H1 (cell line): ENCODE measurements at regions not wholly inside any gene's neighbourhood (a gene's known extent, or its start where the extent isn't known, plus 50 kb on each side); places are given as distances from the start of the nearest gene placed in this dataset.

ENCODE experiments used
- CTCF ChIA-PET: fragments of 300-600 bp; sonication (Branson Sonifier 250); formaldehyde crosslinking; loops from one replicate; lab custom pipeline; 2021; ENCODE audit not compliant: partially characterized antibody; lab: Charles Lee
- POLR2A ChIA-PET: fragments of 300-600 bp; sonication (Branson Sonifier 250); formaldehyde crosslinking; loops from one replicate; lab custom pipeline; 2021; ENCODE audit warnings: inconsistent platforms; ENCODE audit not compliant: partially characterized antibody; lab: Charles Lee
- DNase-seq, 2 experiments: peaks; one replicate each; pipeline versions ENCODE4 v3.0.0 to v3.0.0-alpha.2; 2010 to 2022; ENCODE audit warnings: low spot score in 2 of 2, low read depth in 1 of 2, mixed read lengths in 1 of 2
- FAIRE-seq: peaks from 2 replicates; lab custom pipeline; 2011; peaks lifted over from hg19 to GRCh38; lab: Jason Lieb, UNC
- H2AFZ ChIP-seq: 2 replicates; pipeline ENCODE4 v1.8.1; 2012; ENCODE audit warnings: low read length, inconsistent platforms
- H2AK5ac ChIP-seq: 2 replicates; pipeline ENCODE4 v1.6.1; 2013; ENCODE audit warnings: low read depth, low read length
- H2BK120ac ChIP-seq: replicated peaks from 2 replicates; pipeline ENCODE3; 2013; ENCODE audit warnings: low read depth, low read length, inconsistent platforms
- H2BK12ac ChIP-seq: 2 replicates; pipeline ENCODE4 v1.6.1; 2013; ENCODE audit warnings: low read depth, low read length
- H2BK15ac ChIP-seq: 2 replicates; pipeline ENCODE4 v1.6.1; 2013; ENCODE audit warnings: low read length
- H2BK20ac ChIP-seq: 2 replicates; pipeline ENCODE4 v1.6.1; 2013; ENCODE audit warnings: low read length
- H2BK5ac ChIP-seq: 2 replicates; pipeline ENCODE4 v1.6.1; 2013; ENCODE audit warnings: low read depth, low read length
- H3K14ac ChIP-seq: 2 replicates; pipeline ENCODE4 v1.6.1; 2013; ENCODE audit warnings: inconsistent platforms; ENCODE audit not compliant: insufficient read length
- H3K18ac ChIP-seq: 2 replicates; pipeline ENCODE4 v1.6.1; 2013; ENCODE audit warnings: low read length; ENCODE audit errors: extremely low read depth
- H3K23ac ChIP-seq: 2 replicates; pipeline ENCODE4 v1.6.1; 2013; ENCODE audit warnings: inconsistent platforms; ENCODE audit not compliant: insufficient read length
- H3K23me2 ChIP-seq: 2 replicates; pipeline ENCODE4 v1.6.1; 2013; ENCODE audit warnings: low read depth, low read length
- H3K27ac ChIP-seq: 2 replicates; pipeline ENCODE4 v1.6.1; 2011; ENCODE audit warnings: low read depth, low read length, inconsistent platforms
- H3K27me3 ChIP-seq, 4 experiments: replicated peaks in 1 of 4; 1 replicate in 1 of 4; 2 replicates in 3 of 4; pipeline versions ENCODE4 v1.6.1 to v1.8.1; 2011 to 2013; ENCODE audit warnings: low read length in 3 of 4, mild to moderate bottlenecking in 3 of 4, inconsistent platforms in 2 of 4, mixed read lengths in 2 of 4, moderate library complexity in 1 of 4; ENCODE audit not compliant: control insufficient read depth in 3 of 4, insufficient read depth in 3 of 4; ENCODE audit errors: extremely low read depth in 1 of 4
- H3K36me3 ChIP-seq, 4 experiments: 2 replicates each; pipeline versions ENCODE4 v1.6.1 to v1.8.1; 2011 to 2013; ENCODE audit warnings: mild to moderate bottlenecking in 4 of 4, low read length in 3 of 4, moderate library complexity in 2 of 4, control low read depth in 1 of 4, inconsistent platforms in 1 of 4; ENCODE audit not compliant: insufficient read depth in 4 of 4, control insufficient read depth in 2 of 4
- H3K4ac ChIP-seq: replicated peaks from 2 replicates; pipeline ENCODE3; 2013; ENCODE audit warnings: low read length, low read depth, mixed read lengths, inconsistent platforms; ENCODE audit not compliant: insufficient read length
- H3K4me1 ChIP-seq, 4 experiments: replicated peaks in 1 of 4; 1 replicate in 1 of 4; 2 replicates in 3 of 4; pipeline versions ENCODE4 v1.6.1 to v1.8.1; 2011 to 2013; ENCODE audit warnings: low read length in 3 of 4, inconsistent platforms in 2 of 4, mixed read lengths in 1 of 4; ENCODE audit not compliant: insufficient read depth in 4 of 4, control insufficient read depth in 3 of 4
- H3K4me2 ChIP-seq, 2 experiments: 2 replicates each; pipeline versions ENCODE4 v1.6.1 to v1.8.1; 2011 to 2013; ENCODE audit warnings: low read depth in 2 of 2, low read length in 2 of 2, control low read depth in 1 of 2, inconsistent platforms in 1 of 2, mild to moderate bottlenecking in 1 of 2; ENCODE audit not compliant: insufficient read depth in 1 of 2
- H3K4me3 ChIP-seq, 4 experiments: fragments of 200-600, 300-600 bp in 1 of 4; sonication (generic), shearing (Covaris generic), sonication (Bioruptor Twin) in 1 of 4; 2 replicates each; pipeline versions ENCODE4 v1.5.1 to v1.8.1; 2011 to 2016; ENCODE audit warnings: low read length in 4 of 4, low read depth in 3 of 4, control low read depth in 2 of 4, inconsistent platforms in 2 of 4, mild to moderate bottlenecking in 2 of 4, mixed read lengths in 1 of 4, moderate library complexity in 1 of 4; ENCODE audit not compliant: insufficient read depth in 2 of 4; ENCODE audit errors: extremely low read depth in 1 of 4
- H3K56ac ChIP-seq: replicated peaks from 2 replicates; pipeline ENCODE3; 2013; ENCODE audit warnings: low read depth, mild to moderate bottlenecking, mixed read lengths, low read length, inconsistent platforms; ENCODE audit not compliant: insufficient read length
- H3K79me1 ChIP-seq: 2 replicates; pipeline ENCODE4 v1.6.1; 2013; ENCODE audit warnings: low read depth, low read length, control low read depth
- H3K79me2 ChIP-seq, 2 experiments: 2 replicates each; pipeline versions ENCODE4 v1.6.1 to v1.8.1; 2012 to 2013; ENCODE audit warnings: low read length in 2 of 2, mild to moderate bottlenecking in 2 of 2, inconsistent platforms in 1 of 2; ENCODE audit not compliant: insufficient read depth in 2 of 2, control insufficient read depth in 1 of 2
- H3K9ac ChIP-seq, 4 experiments: replicated peaks in 1 of 4; 1 replicate in 1 of 4; 2 replicates in 3 of 4; pipeline versions ENCODE4 v1.6.1 to v1.8.1; 2011 to 2013; ENCODE audit warnings: low read depth in 3 of 4, low read length in 3 of 4, control low read depth in 2 of 4, mild to moderate bottlenecking in 2 of 4, moderate library complexity in 2 of 4, inconsistent platforms in 1 of 4; ENCODE audit errors: extremely low read depth in 1 of 4
- H3K9me3 ChIP-seq, 2 experiments: 2 replicates each; pipeline versions ENCODE4 v1.6.1 to v1.8.1; 2012 to 2013; ENCODE audit warnings: mild to moderate bottlenecking in 2 of 2, moderate library complexity in 2 of 2, control low read depth in 1 of 2, inconsistent platforms in 1 of 2, low read depth in 1 of 2, low read length in 1 of 2, mixed read lengths in 1 of 2; ENCODE audit not compliant: insufficient read depth in 2 of 2
- H4K20me1 ChIP-seq, 2 experiments: replicated peaks in 1 of 2; 2 replicates each; pipeline versions ENCODE3 to v1.8.1; 2011 to 2013; ENCODE audit warnings: inconsistent platforms in 2 of 2, low read length in 2 of 2, mild to moderate bottlenecking in 1 of 2; ENCODE audit not compliant: insufficient read depth in 2 of 2, control insufficient read depth in 1 of 2
- H4K5ac ChIP-seq: 2 replicates; pipeline ENCODE4 v1.6.1; 2013; ENCODE audit warnings: low read length, low read depth, mixed read lengths, inconsistent platforms; ENCODE audit not compliant: insufficient read length
- H4K8ac ChIP-seq: 2 replicates; pipeline ENCODE4 v1.8.0; 2013; ENCODE audit warnings: mild to moderate bottlenecking, moderate library complexity, low read length, inconsistent platforms; ENCODE audit not compliant: insufficient read depth; ENCODE audit errors: extremely low read depth
- H4K91ac ChIP-seq: replicated peaks from 2 replicates; pipeline ENCODE3; 2013; ENCODE audit warnings: low read length, mixed read lengths, inconsistent platforms; ENCODE audit not compliant: insufficient read length
- CBX8 ChIP-seq: fragments of 300-800, 300-1000 bp; sonication (generic); IDR thresholded peaks from 2 replicates; pipeline ENCODE4 v1.7.1; 2016; ENCODE audit warnings: low read depth, low read length, borderline replicate concordance
- CEBPB ChIP-seq: IDR thresholded peaks from 2 replicates; pipeline ENCODE4 v1.6.1; 2012; ENCODE audit warnings: low read depth, low read length
- SIN3A ChIP-seq, 2 experiments: IDR thresholded peaks in 1 of 2; conservative IDR thresholded peaks in 1 of 2; 2 replicates each; pipeline ENCODE4 v1.6.1; 2011 to 2012; ENCODE audit warnings: low read length in 2 of 2, improper control_type of control experiment in 1 of 2, low read depth in 1 of 2, mild to moderate bottlenecking in 1 of 2
- SP1 ChIP-seq: IDR thresholded peaks from 2 replicates; pipeline ENCODE4 v1.6.1; 2011; ENCODE audit warnings: low read depth, low read length
- WGBS, 2 experiments: shearing (Covaris generic) in 1 of 2; methylation state at CpG; one replicate each; pipeline versions ENCODE4 v1.1.6 to v1.1.7; 2013 to 2015; ENCODE audit warnings: low lambda C conversion rate in 2 of 2, mixed read lengths in 2 of 2, inconsistent platforms in 1 of 2, low coverage in 1 of 2, missing lambda C conversion rate in 1 of 2; ENCODE audit not compliant: insufficient replicate concordance in 2 of 2, insufficient coverage in 1 of 2, insufficient read length in 1 of 2; ENCODE audit errors: extremely low coverage in 1 of 2, missing lambda C conversion rate in 1 of 2; 5-methylcytosine and 5-hydroxymethylcytosine counted together
- TF ChIP-seq, protein P1 (sequence below): IDR thresholded peaks from 2 replicates; pipeline ENCODE4 v1.6.1; 2011; ENCODE audit warnings: low read depth, mild to moderate bottlenecking, low read length; ENCODE audit not compliant: insufficient read depth

DNA sequence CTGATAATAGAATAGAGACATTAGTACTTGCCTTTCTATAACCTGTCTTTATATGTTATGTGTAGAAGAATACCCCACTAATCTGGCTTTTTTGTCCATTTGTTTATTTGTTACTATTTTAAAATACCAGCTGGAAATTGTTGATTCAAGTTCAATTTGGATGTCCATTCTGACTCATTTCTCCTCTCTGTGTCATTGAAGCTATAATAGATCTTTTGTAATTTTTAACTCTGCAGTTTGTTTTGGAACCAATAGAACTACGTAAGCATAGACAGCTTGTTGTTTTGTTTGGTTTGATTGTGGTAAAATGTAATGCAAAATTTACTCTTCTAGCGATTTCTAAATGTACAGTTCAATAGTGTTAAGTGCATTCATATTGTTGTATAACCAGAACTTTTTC, 390.4 kb downstream of the ZIC1 start:
- H3K4me3 ChIP-seq = no peak overlapping the region
- H3K9me3 ChIP-seq = no peaks in the 10 kb centered on the region
- H3K4me2 ChIP-seq = no peak overlapping the region
- ChIA-PET CTCF (interaction anchor here (1.0 kb wide), 1 partner anchor 19 kb away, joined by 3 read pairs; no protein-coding TSS in a partner anchor), POLR2A (no interaction called here)
- no peaks in the 10 kb centered on the region for H3K23me2 ChIP-seq
- H2BK5ac ChIP-seq = no peak overlapping the region
- no peak overlapping the region for H2BK15ac ChIP-seq
- no peaks in the 10 kb centered on the region for H3K36me3 ChIP-seq
- no peak overlapping the region for H3K9ac ChIP-seq
- DNase-seq = no peak
- H3K79me1 ChIP-seq = no peaks in the 10 kb centered on the region
- no peak overlapping the region for H2AK5ac ChIP-seq
- H3K79me2 ChIP-seq = no peaks in the 10 kb centered on the region
- H3K4me1 ChIP-seq = no peaks in the 10 kb centered on the region
- H3K4ac ChIP-seq = no peak overlapping the region
- H3K14ac ChIP-seq = no peak overlapping the region
- no peaks in the 10 kb centered on the region for H3K27me3 ChIP-seq
- no peak overlapping the region for H2BK20ac ChIP-seq
- H3K27ac ChIP-seq = no peak overlapping the region
- H3K18ac ChIP-seq = no peak overlapping the region
- H2BK120ac ChIP-seq = no peak overlapping the region
- no peak overlapping the region for H3K56ac ChIP-seq
- WGBS, 2 experiments = 87% methylated on average over 2 of the region's 2 CpGs; no CpG with 5 or more reads in 1 of the 2 experiments
- H4K20me1 ChIP-seq = no peaks in the 10 kb centered on the region
- no peak for FAIRE-seq
- H4K8ac ChIP-seq = no peak overlapping the region
- H2AFZ ChIP-seq = no peak overlapping the region
- H2BK12ac ChIP-seq = no peak overlapping the region
- H3K23ac ChIP-seq = no peak overlapping the region
- H4K5ac ChIP-seq = no peak overlapping the region
- no peak overlapping the region for H4K91ac ChIP-seq
- TF ChIP-seq, protein P1, sequence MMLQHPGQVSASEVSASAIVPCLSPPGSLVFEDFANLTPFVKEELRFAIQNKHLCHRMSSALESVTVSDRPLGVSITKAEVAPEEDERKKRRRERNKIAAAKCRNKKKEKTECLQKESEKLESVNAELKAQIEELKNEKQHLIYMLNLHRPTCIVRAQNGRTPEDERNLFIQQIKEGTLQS = no peak
- TF ChIP-seq SP1 = no peak
- no peak for TF ChIP-seq CBX8
- TF ChIP-seq SIN3A (conservative IDR thresholded peaks at IDR 0.05 in 1 of 2, IDR thresholded peaks at IDR 0.05 in 1 of 2; ENCODE audit: low read depth in 1 of 2, low read length in 2 of 2) = no peak
- no peak for TF ChIP-seq CEBPB
